ENCODE measurements at regions not wholly inside any gene's neighbourhood (a gene's known extent, or its start where the extent isn't known, plus 50 kb on each side); places are given as distances from the start of the nearest gene placed in this dataset.
"Not testable (repeated sequence)": the region's sequence is repeated elsewhere in the genome, so short reads cannot be mapped to it uniquely, and the experiment has no call there.

- H3K4me3 ChIP-seq, result no peak overlapping the region
- 87 to 88% methylated on average over 15 of the region's 15 CpGs for WGBS, 2 donors
- H3K36me3 ChIP-seq, result no peaks in the 10 kb centered on the region
- TF ChIP-seq, protein P1, sequence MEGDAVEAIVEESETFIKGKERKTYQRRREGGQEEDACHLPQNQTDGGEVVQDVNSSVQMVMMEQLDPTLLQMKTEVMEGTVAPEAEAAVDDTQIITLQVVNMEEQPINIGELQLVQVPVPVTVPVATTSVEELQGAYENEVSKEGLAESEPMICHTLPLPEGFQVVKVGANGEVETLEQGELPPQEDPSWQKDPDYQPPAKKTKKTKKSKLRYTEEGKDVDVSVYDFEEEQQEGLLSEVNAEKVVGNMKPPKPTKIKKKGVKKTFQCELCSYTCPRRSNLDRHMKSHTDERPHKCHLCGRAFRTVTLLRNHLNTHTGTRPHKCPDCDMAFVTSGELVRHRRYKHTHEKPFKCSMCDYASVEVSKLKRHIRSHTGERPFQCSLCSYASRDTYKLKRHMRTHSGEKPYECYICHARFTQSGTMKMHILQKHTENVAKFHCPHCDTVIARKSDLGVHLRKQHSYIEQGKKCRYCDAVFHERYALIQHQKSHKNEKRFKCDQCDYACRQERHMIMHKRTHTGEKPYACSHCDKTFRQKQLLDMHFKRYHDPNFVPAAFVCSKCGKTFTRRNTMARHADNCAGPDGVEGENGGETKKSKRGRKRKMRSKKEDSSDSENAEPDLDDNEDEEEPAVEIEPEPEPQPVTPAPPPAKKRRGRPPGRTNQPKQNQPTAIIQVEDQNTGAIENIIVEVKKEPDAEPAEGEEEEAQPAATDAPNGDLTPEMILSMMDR (IDR thresholded peaks at IDR 0.05), result no peak
- no peak for TF ChIP-seq POLR2A (IDR thresholded peaks at IDR 0.05)
- TF ChIP-seq EP300 (IDR thresholded peaks at IDR 0.05), result no peak
- peak in 2 of 4 donors; percentile 19 to 22 for TF ChIP-seq POLR2AphosphoS5 (IDR thresholded peaks at IDR 0.05)
- H3K27me3 ChIP-seq, result no peaks in the 10 kb centered on the region
- intact Hi-C loops (cut with DNase I), result loop anchor here (10.0 kb wide), 1 partner anchor 212 kb away; no protein-coding TSS in a partner anchor
- H3K27ac ChIP-seq, result peak overlapping the region; percentile 16 to 55 (median 40)
- H3K9me3 ChIP-seq, result no peaks in the 10 kb centered on the region
- DNase-seq, result peak; percentile 76
- H3K4me1 ChIP-seq, result peaks cover 0 to 46% (median 30%) of the 10 kb centered on the region in 4 donors
Measured at GRCh38 chr9:81826517-81826906, 101.7 kb upstream of the SPATA31D4 start.

DNA sequence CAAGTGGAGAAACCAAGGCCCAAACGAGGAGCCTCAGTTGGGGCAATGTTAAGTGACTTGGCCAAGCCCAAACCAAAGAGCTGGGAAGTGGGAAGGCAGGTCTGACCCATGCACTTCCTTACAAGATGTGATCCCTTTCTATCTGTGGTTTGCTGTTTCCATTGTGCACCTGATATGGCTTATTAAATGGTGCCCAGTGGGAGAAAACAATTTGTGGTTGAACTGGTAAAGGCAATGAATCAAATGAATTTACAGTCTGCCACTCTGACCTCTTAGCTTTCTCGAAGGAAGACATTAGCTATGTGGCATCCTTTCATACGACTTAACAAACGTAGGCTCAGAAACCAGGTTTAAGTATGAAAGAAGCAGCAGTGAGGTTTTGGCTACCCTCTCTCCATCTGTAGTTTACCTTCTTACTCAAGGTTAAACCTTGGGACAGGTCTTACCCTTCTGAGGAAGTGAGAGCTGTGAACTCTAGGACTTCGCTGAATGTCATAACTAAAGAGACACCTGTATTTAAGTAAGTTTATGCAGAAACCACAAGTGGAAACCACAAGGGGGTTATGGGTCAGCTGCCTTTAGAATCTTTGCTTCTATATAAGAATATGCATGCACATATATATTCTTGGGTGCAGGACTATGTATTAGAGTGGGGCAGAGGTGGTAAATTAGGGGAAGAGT, 100.5 kb upstream of the SPATA31D4 start:
- no peaks in the 10 kb centered on the region for H3K9me3 ChIP-seq
- H3K4me3 ChIP-seq, result no peak overlapping the region
- WGBS, 2 donors, result 68 to 81% methylated on average over 5 of the region's 5 CpGs
- TF ChIP-seq POLR2AphosphoS5 (IDR thresholded peaks at IDR 0.05), result no peak
- TF ChIP-seq EP300 (IDR thresholded peaks at IDR 0.05), result no peak
- TF ChIP-seq, protein P1 (IDR thresholded peaks at IDR 0.05), result no peak
- TF ChIP-seq POLR2A (IDR thresholded peaks at IDR 0.05), result no peak
- peak overlapping the region in 2 of 4 donors; percentile 40 to 55 for H3K27ac ChIP-seq
- peaks cover 0 to 58% (median 38%) of the 10 kb centered on the region in 4 donors for H3K4me1 ChIP-seq
- H3K36me3 ChIP-seq, result no peaks in the 10 kb centered on the region
- intact Hi-C loops (cut with DNase I), result loop anchor here (10.0 kb wide), 1 partner anchor 213 kb away; no protein-coding TSS in a partner anchor
- H3K27me3 ChIP-seq, result no peaks in the 10 kb centered on the region
- DNase-seq, result no peak

DNA sequence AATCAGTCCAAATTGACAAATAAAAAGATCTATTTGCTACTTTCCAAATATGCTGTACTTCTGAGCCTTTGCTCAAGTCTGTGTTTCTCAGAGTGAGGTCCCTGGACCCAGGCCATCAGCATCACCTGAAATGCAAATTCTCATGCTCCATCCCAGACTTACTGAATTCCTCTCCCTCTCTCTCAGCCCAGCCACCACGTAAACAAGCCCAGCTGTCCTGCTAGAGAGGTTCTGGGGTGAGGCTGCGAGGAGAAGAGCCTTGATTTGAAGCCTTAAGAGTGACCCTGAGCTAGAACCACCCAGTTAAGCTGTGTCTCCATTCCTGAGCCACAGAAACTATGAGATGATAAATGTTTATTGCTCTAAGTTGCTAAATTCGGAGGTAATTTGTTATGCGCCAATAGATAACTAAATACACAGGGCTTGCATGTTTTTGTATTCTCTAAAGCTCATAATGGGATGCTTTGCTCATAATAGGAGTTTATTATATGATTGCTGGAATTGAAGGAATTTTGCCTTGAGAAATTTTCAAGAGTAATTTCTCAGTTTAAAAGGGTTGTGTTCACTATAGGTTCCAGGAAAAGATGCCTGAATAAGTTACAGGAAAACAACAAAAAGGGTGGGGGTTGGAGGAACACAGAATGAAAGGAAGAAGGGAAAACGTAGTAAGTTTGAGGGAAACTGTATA, 98.9 kb upstream of the SPATA31D4 start:
- no peak for DNase-seq
- H3K9me3 ChIP-seq, result no peaks in the 10 kb centered on the region
- intact Hi-C loops (cut with DNase I), result loop anchor here (10.0 kb wide), 1 partner anchor 215 kb away; no protein-coding TSS in a partner anchor
- WGBS, 2 donors, result 61 to 73% methylated on average over 5 of the region's 5 CpGs
- H3K4me3 ChIP-seq, result no peak overlapping the region
- peak overlapping the region in 3 of 4 donors; percentile 20 to 57 (median 51) for H3K27ac ChIP-seq
- no peaks in the 10 kb centered on the region for H3K27me3 ChIP-seq
- no peaks in the 10 kb centered on the region for H3K36me3 ChIP-seq
- peaks cover 0 to 69% (median 47%) of the 10 kb centered on the region in 4 donors for H3K4me1 ChIP-seq
- TF ChIP-seq POLR2A (IDR thresholded peaks at IDR 0.05), result no peak
- no peak for TF ChIP-seq POLR2AphosphoS5 (IDR thresholded peaks at IDR 0.05)
- TF ChIP-seq, protein P1 (IDR thresholded peaks at IDR 0.05), result no peak
- no peak for TF ChIP-seq EP300 (IDR thresholded peaks at IDR 0.05)

DNA sequence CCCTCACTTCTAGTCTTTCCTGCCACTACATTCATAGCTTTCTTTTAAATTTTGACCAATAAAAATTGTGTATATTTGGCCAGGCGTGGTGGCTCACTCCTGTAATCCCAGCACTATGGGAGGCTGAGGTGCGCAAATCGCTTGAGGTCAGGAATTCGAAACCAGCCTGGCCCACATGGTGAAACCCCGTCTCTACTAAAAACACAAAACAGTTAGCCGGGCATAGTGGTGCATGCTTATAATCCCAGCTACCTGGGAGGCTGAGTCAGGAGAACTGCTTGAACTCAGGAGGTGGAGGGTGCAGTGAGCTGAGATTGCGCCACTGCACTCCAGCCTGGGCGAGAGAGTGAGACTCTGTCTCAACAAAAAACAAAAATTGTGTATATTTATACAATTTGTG, 97.8 kb upstream of the SPATA31D4 start:
- DNase-seq; H3K9me3 ChIP-seq; H3K4me3 ChIP-seq; H3K36me3 ChIP-seq; intact Hi-C loops (cut with DNase I); H3K27me3 ChIP-seq: not testable (repeated sequence)
- WGBS, 2 donors, result 95 to 96% methylated on average over 8 of the region's 8 CpGs
- H3K27ac ChIP-seq, result peak overlapping the region in 1 of 4 donors; percentile 51
- H3K4me1 ChIP-seq, result peaks cover 0 to 62% (median 42%) of the 10 kb centered on the region in 4 donors

DNA sequence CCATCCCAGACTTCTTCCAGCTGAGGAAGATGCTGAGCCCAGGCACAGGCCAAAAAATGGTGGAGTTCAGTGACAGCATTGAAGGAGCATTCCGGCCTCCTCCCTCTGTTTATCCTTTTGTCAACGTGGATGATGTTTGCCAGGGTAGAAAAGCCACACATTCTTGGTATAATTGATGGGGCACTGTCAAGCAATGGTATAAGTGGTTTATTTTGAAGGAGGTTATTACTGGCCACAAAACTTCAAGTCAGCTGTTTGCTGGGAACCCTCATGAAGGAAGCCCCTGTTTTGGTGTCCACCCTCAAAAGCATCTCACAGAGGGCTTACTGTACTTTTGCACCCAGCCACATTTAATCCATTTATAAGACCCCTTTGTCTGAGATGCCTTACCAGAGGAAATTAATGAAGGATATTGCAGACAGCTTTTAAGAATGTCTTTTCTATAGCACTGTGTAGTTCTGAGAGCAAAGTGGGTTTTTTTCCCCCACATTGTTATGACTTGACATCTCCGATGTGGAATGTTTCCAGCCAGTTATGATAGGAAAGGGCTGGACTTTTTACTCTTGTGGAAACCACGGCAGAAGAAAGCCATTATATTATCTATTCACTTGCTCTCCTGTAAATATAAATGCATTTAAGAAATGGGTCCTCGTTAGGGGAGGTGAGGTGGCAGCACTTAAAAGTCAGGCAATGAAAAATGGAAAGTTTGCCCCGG, 95.5 kb upstream of the SPATA31D4 start:
- intact Hi-C loops (cut with DNase I), result no loop called here
- H3K27ac ChIP-seq, result peak overlapping the region; percentile 62 to 81 (median 70)
- H3K4me1 ChIP-seq, result peaks cover 0 to 42% (median 29%) of the 10 kb centered on the region in 4 donors
- peak; percentile 82 for DNase-seq
- H3K27me3 ChIP-seq, result no peaks in the 10 kb centered on the region
- TF ChIP-seq POLR2AphosphoS5 (IDR thresholded peaks at IDR 0.05), result peak; percentile 74 to 98 (median 96)
- no peak for TF ChIP-seq POLR2A (IDR thresholded peaks at IDR 0.05)
- peak in 3 of 4 donors; percentile 85 to 93 (median 92) for TF ChIP-seq EP300 (IDR thresholded peaks at IDR 0.05)
- no peaks in the 10 kb centered on the region for H3K9me3 ChIP-seq
- no peak overlapping the region for H3K4me3 ChIP-seq
- WGBS, 2 donors, result 79 to 82% methylated on average over 6 of the region's 6 CpGs
- H3K36me3 ChIP-seq, result no peaks in the 10 kb centered on the region
